Neuronal stem cell (in vitro differentiated cells): ENCODE measurements at regions not wholly inside any gene's neighbourhood (a gene's known extent, or its start where the extent isn't known, plus 50 kb on each side); places are given as distances from the start of the nearest gene placed in this dataset.
"Not testable (repeated sequence)": the region's sequence is repeated elsewhere in the genome, so short reads cannot be mapped to it uniquely, and the experiment has no call there.

Experiments used
- DNase-seq: peaks from one replicate; pipeline ENCODE4 v3.0.0-alpha.2; 2013; ENCODE audit warnings: low spot score
- H2AFZ ChIP-seq: one replicate; pipeline ENCODE4 v1.6.1; 2013; ENCODE audit warnings: mild to moderate bottlenecking, low read length, inconsistent platforms
- H2AK5ac ChIP-seq: 2 replicates; pipeline ENCODE4 v1.6.1; 2013; ENCODE audit warnings: low read depth, mild to moderate bottlenecking, inconsistent platforms, low read length, moderate library complexity, mixed read lengths
- H2BK120ac ChIP-seq: 2 replicates; pipeline ENCODE4 v1.6.1; 2013; ENCODE audit warnings: low read depth, mild to moderate bottlenecking, inconsistent platforms, low read length, moderate library complexity, mixed read lengths
- H2BK12ac ChIP-seq: one replicate; pipeline ENCODE4 v1.6.1; 2013; ENCODE audit warnings: low read length, inconsistent platforms
- H2BK15ac ChIP-seq: 2 replicates; pipeline ENCODE4 v1.6.1; 2013; ENCODE audit warnings: mild to moderate bottlenecking, low read length, inconsistent platforms, mixed read lengths
- H2BK5ac ChIP-seq: one replicate; pipeline ENCODE4 v1.6.1; 2013; ENCODE audit warnings: inconsistent platforms, mild to moderate bottlenecking, low read length, moderate library complexity
- H3K14ac ChIP-seq: one replicate; pipeline ENCODE4 v1.6.1; 2013; ENCODE audit warnings: low read length, inconsistent platforms
- H3K18ac ChIP-seq: 2 replicates; pipeline ENCODE4 v1.6.1; 2013; ENCODE audit warnings: low read length, inconsistent platforms
- H3K23ac ChIP-seq: 2 replicates; pipeline ENCODE4 v1.6.1; 2013; ENCODE audit warnings: low read depth, mild to moderate bottlenecking, mixed read lengths, low read length, inconsistent platforms; ENCODE audit not compliant: poor library complexity
- H3K27ac ChIP-seq: replicated peaks from 3 replicates; pipeline ENCODE4 v1.5.1; 2013; ENCODE audit warnings: low read length, inconsistent platforms
- H3K27me3 ChIP-seq, 3 experiments: 2 replicates each; pipeline ENCODE4 v1.6.1; 2013; ENCODE audit warnings: low read length in 3 of 3, mild to moderate bottlenecking in 2 of 3, inconsistent platforms in 1 of 3, low read depth in 1 of 3, mixed read lengths in 1 of 3, moderate library complexity in 1 of 3; ENCODE audit not compliant: control insufficient read depth in 3 of 3, insufficient read depth in 3 of 3
- H3K36me3 ChIP-seq, 2 donors: replicated peaks in 1 of 2; 2 replicates each; pipeline ENCODE4 v1.6.1; 2013; ENCODE audit warnings: low read length in 2 of 2; ENCODE audit not compliant: control insufficient read depth in 2 of 2, insufficient read depth in 2 of 2
- H3K4ac ChIP-seq: 2 replicates; pipeline ENCODE4 v1.6.1; 2013; ENCODE audit warnings: inconsistent platforms, mild to moderate bottlenecking, low read length, moderate library complexity
- H3K4me1 ChIP-seq, 2 donors: 1 replicate in 1 of 2; 2 replicates in 1 of 2; pipeline ENCODE4 v1.6.1; 2013; ENCODE audit warnings: low read length in 2 of 2, low read depth in 1 of 2; ENCODE audit not compliant: control insufficient read depth in 2 of 2, insufficient read depth in 1 of 2
- H3K4me2 ChIP-seq: one replicate; pipeline ENCODE4 v1.6.1; 2013; ENCODE audit warnings: mild to moderate bottlenecking, low read length, inconsistent platforms; ENCODE audit not compliant: insufficient read depth, poor library complexity, severe bottlenecking
- H3K4me3 ChIP-seq, 2 donors: 2 replicates each; pipeline ENCODE4 v1.5.1; 2013; ENCODE audit warnings: low read length in 2 of 2, mild to moderate bottlenecking in 2 of 2, inconsistent platforms in 1 of 2, moderate library complexity in 1 of 2
- H3K79me1 ChIP-seq: one replicate; pipeline ENCODE4 v1.6.1; 2013; ENCODE audit warnings: low read depth, mild to moderate bottlenecking, inconsistent platforms, low read length, moderate library complexity
- H3K9ac ChIP-seq: one replicate; pipeline ENCODE4 v1.6.1; 2013; ENCODE audit warnings: mild to moderate bottlenecking, low read depth, low read length, inconsistent platforms; ENCODE audit not compliant: poor library complexity
- H3K9me3 ChIP-seq, 2 donors: replicated peaks in 1 of 2; 2 replicates each; pipeline versions ENCODE3 to v1.6.1; 2013; ENCODE audit warnings: low read length in 2 of 2, mild to moderate bottlenecking in 2 of 2, inconsistent platforms in 1 of 2, low read depth in 1 of 2, mixed read lengths in 1 of 2, moderate library complexity in 1 of 2; ENCODE audit not compliant: control insufficient read depth in 2 of 2, insufficient read depth in 1 of 2
- H4K8ac ChIP-seq: one replicate; pipeline ENCODE4 v1.6.1; 2013; ENCODE audit warnings: low read depth, mild to moderate bottlenecking, inconsistent platforms, low read length, moderate library complexity
- H4K91ac ChIP-seq: one replicate; pipeline ENCODE4 v1.6.1; 2013; ENCODE audit warnings: low read length, low read depth, mild to moderate bottlenecking, inconsistent platforms; ENCODE audit not compliant: poor library complexity
- WGBS, 2 donors: extraction: QIAGEN DNeasy Blood & Tissue Kit; methylation state at CpG; one replicate each; pipeline ENCODE4 v1.1.7; 2013; ENCODE audit warnings: missing lambda C conversion rate in 2 of 2, mixed read lengths in 1 of 2; ENCODE audit not compliant: insufficient read length in 2 of 2, insufficient replicate concordance in 1 of 2; ENCODE audit errors: extremely low coverage in 2 of 2; 5-methylcytosine and 5-hydroxymethylcytosine counted together

DNA sequence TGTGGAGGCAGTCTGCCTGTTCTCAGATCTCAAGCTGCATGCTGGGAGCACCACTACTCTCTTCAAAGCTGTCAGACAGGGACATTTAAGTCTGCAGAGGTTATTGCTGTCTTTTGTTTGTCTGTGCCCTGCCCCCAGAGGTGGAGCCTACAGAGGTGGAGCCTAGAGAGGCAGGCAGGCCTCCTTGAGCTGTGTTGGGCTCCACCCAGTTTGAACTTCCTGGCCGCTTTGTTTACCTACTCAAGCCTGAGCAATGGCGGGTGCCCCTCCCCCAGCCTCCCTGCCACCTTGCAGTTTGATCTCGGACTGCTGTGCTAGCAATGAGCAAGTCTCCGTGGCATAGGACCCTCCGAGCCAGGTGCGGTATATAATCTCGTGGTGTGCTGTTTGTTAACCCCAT is 64.9 kb upstream of the PARP8 start:
- not testable (repeated sequence) for H3K27ac ChIP-seq, H2BK15ac ChIP-seq, H2BK12ac ChIP-seq, H4K8ac ChIP-seq, H3K79me1 ChIP-seq, H3K4me3 ChIP-seq, H3K14ac ChIP-seq, H3K9ac ChIP-seq, H2BK5ac ChIP-seq, DNase-seq, H2AFZ ChIP-seq, H4K91ac ChIP-seq, H3K4ac ChIP-seq, H3K4me2 ChIP-seq, H3K9me3 ChIP-seq, H2BK120ac ChIP-seq, H3K27me3 ChIP-seq, H3K18ac ChIP-seq, H3K23ac ChIP-seq, H3K4me1 ChIP-seq, H3K36me3 ChIP-seq, H2AK5ac ChIP-seq
- WGBS, 2 donors = no CpG with 5 or more reads among the region's 7 CpGs

DNA sequence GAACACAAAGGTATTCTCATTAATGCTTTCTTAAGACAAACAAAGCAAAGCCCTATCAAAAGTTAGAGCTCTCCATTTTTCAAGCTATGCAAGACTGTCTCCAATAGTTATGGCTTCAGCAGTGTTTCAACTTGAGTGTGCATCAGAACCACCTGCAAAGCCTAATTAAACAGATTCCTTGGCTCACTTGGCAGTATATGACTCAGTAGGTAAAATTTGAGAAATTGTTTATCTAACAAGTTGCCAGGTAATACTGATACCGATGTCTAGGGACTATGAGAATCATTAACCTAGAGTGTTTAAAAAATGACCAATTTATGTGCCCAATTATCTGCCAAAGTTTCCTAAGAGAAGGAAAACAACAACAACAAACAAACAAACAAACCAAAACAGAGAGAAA is 60.3 kb upstream of the PARP8 start:
- Histone ChIP-seq H3K4me2 (no peak overlapping the region), H2BK12ac (no peak overlapping the region), H2BK120ac (no peak overlapping the region), H2AK5ac (no peak overlapping the region), H4K91ac (no peak overlapping the region), H3K27ac (no peak overlapping the region), H4K8ac (no peak overlapping the region), H3K4me1 (no peaks in the 10 kb centered on the region), H3K14ac (no peak overlapping the region), H2AFZ (no peak overlapping the region), H3K9me3 (no peaks in the 10 kb centered on the region), H3K23ac (no peak overlapping the region), H3K27me3 (no peaks in the 10 kb centered on the region), H3K4ac (no peak overlapping the region), H3K4me3 (no peak overlapping the region), H3K36me3 (no peaks in the 10 kb centered on the region), H2BK5ac (no peak overlapping the region), H3K79me1 (no peaks in the 10 kb centered on the region), H2BK15ac (no peak overlapping the region), H3K18ac (no peak overlapping the region), H3K9ac (no peak overlapping the region)
- no peak for DNase-seq
- no CpG with 5 or more reads among the region's 1 CpG for WGBS, 2 donors

DNA sequence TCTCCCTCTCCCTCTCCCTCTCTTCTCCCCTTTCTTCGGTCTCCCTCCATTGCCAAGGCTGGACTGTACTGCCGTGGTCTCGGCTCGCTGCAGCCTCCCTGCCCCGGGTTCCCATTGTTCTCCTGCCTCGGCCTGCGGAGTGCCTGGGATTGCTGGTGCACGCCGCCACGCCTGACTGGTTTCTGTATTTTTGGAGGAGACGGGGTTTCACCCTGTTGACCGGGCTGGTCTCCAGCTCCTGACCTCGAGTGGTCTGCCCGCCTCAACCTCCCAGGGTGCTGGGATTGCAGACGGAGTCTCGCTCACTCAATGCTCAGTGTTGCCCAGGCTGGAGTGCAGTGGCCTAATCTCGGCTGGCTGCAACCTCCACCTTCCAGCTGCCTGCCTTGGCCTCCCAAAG is 59.0 kb upstream of the PARP8 start:
- H3K4me1 ChIP-seq, H2BK120ac ChIP-seq, H3K9me3 ChIP-seq, H3K4ac ChIP-seq, H3K18ac ChIP-seq, H4K91ac ChIP-seq, H3K14ac ChIP-seq, H3K27ac ChIP-seq, H2BK15ac ChIP-seq, H2BK12ac ChIP-seq, H2BK5ac ChIP-seq, H3K9ac ChIP-seq, H3K27me3 ChIP-seq, DNase-seq, H3K79me1 ChIP-seq, H3K36me3 ChIP-seq, H2AK5ac ChIP-seq, H3K23ac ChIP-seq, H3K4me3 ChIP-seq, H3K4me2 ChIP-seq: not testable (repeated sequence)
- WGBS, 2 donors = no CpG with 5 or more reads among the region's 17 CpGs
- Histone ChIP-seq H2AFZ (peak overlapping the region; percentile 22), H4K8ac (peak overlapping the region; percentile 43)

DNA sequence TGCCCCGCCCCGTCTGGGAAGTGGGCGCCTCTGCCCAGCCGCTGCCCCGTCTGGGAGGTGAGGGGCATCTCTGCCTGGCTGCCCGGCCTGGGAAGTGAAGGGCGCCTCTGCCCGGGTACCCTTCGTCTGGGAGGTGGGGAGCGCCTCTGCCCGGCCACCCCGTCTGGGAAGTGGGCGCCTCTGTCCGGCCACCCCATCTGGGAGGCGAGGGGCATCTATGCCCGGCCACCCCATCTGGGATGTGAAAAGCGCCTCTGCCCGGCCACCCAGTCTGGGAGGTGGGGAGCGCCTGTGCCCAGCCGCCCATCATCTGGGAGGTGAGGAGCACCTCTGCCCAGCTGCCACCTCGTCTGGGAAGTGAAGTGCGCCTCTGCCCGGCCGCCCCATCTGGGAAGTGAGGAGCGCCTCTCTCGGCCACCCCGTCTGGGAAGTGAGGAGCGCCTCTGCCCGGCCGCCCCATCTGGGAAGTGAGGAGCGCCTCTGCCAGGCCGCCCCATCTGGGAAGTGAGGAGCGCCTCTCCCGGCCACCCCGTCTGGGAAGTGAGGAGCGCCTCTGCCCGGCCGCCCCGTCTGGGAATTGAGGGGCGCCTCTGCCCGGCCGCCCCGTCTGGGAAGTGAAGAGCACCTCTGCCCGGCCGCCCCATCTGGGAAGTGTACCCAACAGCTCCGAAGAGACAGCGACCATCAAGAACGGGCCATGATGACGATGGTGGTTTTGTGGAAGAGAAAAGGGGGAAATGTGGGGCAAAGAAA is 58.3 kb upstream of the PARP8 start:
- H3K36me3 ChIP-seq, H2BK120ac ChIP-seq, DNase-seq, H2AFZ ChIP-seq, H2AK5ac ChIP-seq, H2BK5ac ChIP-seq, H3K14ac ChIP-seq, H2BK12ac ChIP-seq, H3K9me3 ChIP-seq, H3K9ac ChIP-seq, H3K4ac ChIP-seq, H3K18ac ChIP-seq, H3K23ac ChIP-seq, H3K27ac ChIP-seq, H3K27me3 ChIP-seq, H3K4me3 ChIP-seq, H3K4me1 ChIP-seq, H3K4me2 ChIP-seq, H3K79me1 ChIP-seq, H4K91ac ChIP-seq, H2BK15ac ChIP-seq: not testable (repeated sequence)
- peak overlapping the region; percentile 43 for H4K8ac ChIP-seq
- WGBS, 2 donors = no CpG with 5 or more reads among the region's 49 CpGs
